K562 (cell line): ENCODE measurements at regions not wholly inside any gene's neighbourhood (a gene's known extent, or its start where the extent isn't known, plus 50 kb on each side); places are given as distances from the start of the nearest gene placed in this dataset.

ENCODE experiments used
- ATAC-seq: fragments of 200-7000 bp; cut with Tn5 transposase; 3 replicates; pipeline ENCODE4 v1.9.1; 2020; ENCODE audit warnings: moderate library complexity
- BruUV-seq: library from RNA; stranded (reverse); fragments of 400-500 nt; replicated peaks from 2 replicates; lab custom pipeline; 2021; lab: Mats Ljungman, UMichigan
- CTCF ChIA-PET: fragments of 300-600 bp; formaldehyde crosslinking; extraction: SDS; loops from one replicate; lab custom pipeline; 2021; ENCODE audit warnings: low intra/inter-chr PET ratio; lab: Yijun Ruan, JAX
- POLR2A ChIA-PET: fragments of 300-600, 350-650 bp; sonication (Branson Sonifier 250); formaldehyde crosslinking; extraction: SDS; loops from one replicate; lab custom pipeline; 2021; ENCODE audit warnings: antibody characterized with exemption, inconsistent platforms; lab: Yijun Ruan, JAX
- DNase-seq, 4 experiments: peaks; one replicate each; pipeline versions ENCODE4 v3.0.0 to v3.0.0-alpha.2; 2011 to 2018; ENCODE audit warnings: low spot score in 3 of 4, mixed read lengths in 3 of 4; ENCODE audit errors: extremely low read depth in 1 of 4
- FAIRE-seq: peaks from 2 replicates; lab custom pipeline; 2011; peaks lifted over from hg19 to GRCh38; lab: Jason Lieb, UNC
- H2AFZ ChIP-seq: 2 replicates; pipeline ENCODE4 v1.6.0; 2011; ENCODE audit warnings: low read depth, low read length, control low read depth, inconsistent platforms
- H3K27ac ChIP-seq: fragments of 200-600 bp; 3 replicates; pipeline ENCODE4 v1.8.0; 2011; ENCODE audit warnings: low read depth, mild to moderate bottlenecking, control low read depth, inconsistent platforms, low read length, moderate library complexity, mixed read lengths; ENCODE audit errors: extremely low read depth
- H3K27me3 ChIP-seq, 2 experiments: fragments of 300-600 bp in 1 of 2; 2 replicates in 1 of 2; 3 replicates in 1 of 2; pipeline versions ENCODE4 v1.6.0 to v1.8.0; 2011; ENCODE audit warnings: inconsistent platforms in 2 of 2, low read length in 2 of 2, mild to moderate bottlenecking in 1 of 2, mixed read lengths in 1 of 2, moderate library complexity in 1 of 2; ENCODE audit not compliant: control insufficient read depth in 2 of 2, insufficient read depth in 2 of 2
- H3K36me3 ChIP-seq: fragments of 300-600 bp; 3 replicates; pipeline ENCODE4 v1.8.0; 2011; ENCODE audit warnings: mild to moderate bottlenecking, low read length, inconsistent platforms; ENCODE audit not compliant: control insufficient read depth, insufficient read depth
- H3K4me1 ChIP-seq, 2 experiments: fragments of 200-600 bp in 1 of 2; replicated peaks in 1 of 2; 2 replicates in 1 of 2; 3 replicates in 1 of 2; pipeline versions ENCODE4 v1.5.1 to v1.8.0; 2011; ENCODE audit warnings: inconsistent platforms in 2 of 2, low read length in 2 of 2, mild to moderate bottlenecking in 1 of 2, mixed read lengths in 1 of 2, moderate library complexity in 1 of 2; ENCODE audit not compliant: control insufficient read depth in 2 of 2, insufficient read depth in 2 of 2
- H3K4me2 ChIP-seq: 2 replicates; pipeline ENCODE4 v1.6.1; 2011; ENCODE audit warnings: low read length, control low read depth, inconsistent platforms, mixed read lengths; ENCODE audit not compliant: insufficient read depth
- H3K4me3 ChIP-seq: fragments of 200-600 bp; sonication (generic), shearing (Covaris generic); 2 replicates; pipeline ENCODE4 v1.5.1; 2016; ENCODE audit warnings: control low read depth, inconsistent platforms
- H3K79me2 ChIP-seq: fragments of 200-600 bp; 3 replicates; pipeline ENCODE4 v1.8.0; 2011; ENCODE audit warnings: low read length, inconsistent platforms; ENCODE audit not compliant: control insufficient read depth, insufficient read depth
- H3K9ac ChIP-seq, 2 experiments: 2 replicates each; pipeline versions ENCODE4 v1.6.0 to v1.6.1; 2011; ENCODE audit warnings: low read depth in 2 of 2, low read length in 2 of 2, control low read depth in 1 of 2, inconsistent platforms in 1 of 2, mild to moderate bottlenecking in 1 of 2, mixed read lengths in 1 of 2; ENCODE audit not compliant: insufficient read depth in 1 of 2
- H3K9me1 ChIP-seq: one replicate; pipeline ENCODE4 v1.6.0; 2011; ENCODE audit warnings: inconsistent platforms, mild to moderate bottlenecking, low read length, moderate library complexity; ENCODE audit not compliant: control insufficient read depth, insufficient read depth
- H3K9me3 ChIP-seq: replicated peaks from 2 replicates; pipeline ENCODE4 v1.5.1; 2011; ENCODE audit warnings: low read depth, low read length, inconsistent platforms; ENCODE audit not compliant: control insufficient read depth, insufficient read depth
- H4K20me1 ChIP-seq: replicated peaks from 2 replicates; pipeline ENCODE4 v1.6.1; 2011; ENCODE audit warnings: low read length, inconsistent platforms, mixed read lengths; ENCODE audit not compliant: control insufficient read depth, insufficient read depth
- MCM5 ChIP-seq: fragments of 450-650 bp; IDR thresholded peaks from 2 replicates; pipeline ENCODE4 v1.6.1; 2016; ENCODE audit warnings: low read depth
- YBX1 ChIP-seq: fragments of 450-650 bp; IDR thresholded peaks from 2 replicates; pipeline ENCODE4 v1.7.1; 2016; ENCODE audit warnings: mild to moderate bottlenecking
- ZNF146 ChIP-seq: IDR thresholded peaks from one replicate; pipeline ENCODE4 v1.6.1; 2018; ENCODE audit warnings: missing compliant biosample characterization; ENCODE audit not compliant: unreplicated experiment
- ZNF282 ChIP-seq: sonication (generic); formaldehyde crosslinking; IDR thresholded peaks from 2 replicates; pipeline ENCODE4 v1.8.1; 2023; ENCODE audit warnings: missing genetic modification reagents
- ZNF766 ChIP-seq: fragments of 200-800 bp; sonication (Bioruptor generic); conservative IDR thresholded peaks from 2 replicates; pipeline ENCODE4 v1.6.1; 2016; ENCODE audit warnings: missing genetic modification characterization, missing compliant biosample characterization
- WGBS: fragments of 100-300 bp; shearing (Covaris generic); methylation state at CpG from one replicate; pipeline ENCODE4 v1.1.6; 2016; ENCODE audit warnings: low coverage, mixed read lengths; ENCODE audit not compliant: insufficient coverage; ENCODE audit errors: missing lambda C conversion rate; 5-methylcytosine and 5-hydroxymethylcytosine counted together
- in situ Hi-C: fragments of 300-500 bp; cut with MboI; formaldehyde crosslinking; loops from 4 replicates; pipeline ENCODE4 v1.15.0; 2018; ENCODE audit warnings: inconsistent platforms, mixed read lengths
- intact Hi-C: fragments of 100-400 bp; cut with micrococcal nuclease; formaldehyde crosslinking; loops from 2 replicates; pipeline ENCODE4 v1.14.2; 2022
- TF ChIP-seq, protein P1 (sequence below), 3 experiments: fragments of 200-800 bp in 1 of 3; sonication (Bioruptor generic) in 1 of 3; sonication (generic) in 1 of 3; formaldehyde crosslinking in 1 of 3; IDR thresholded peaks; 2 replicates each; pipeline versions ENCODE4 v1.6.1 to v1.8.0; 2016 to 2022; ENCODE audit warnings: mild to moderate bottlenecking in 2 of 3, missing compliant biosample characterization in 2 of 3, missing genetic modification characterization in 2 of 3, missing genetic modification reagents in 1 of 3

DNA sequence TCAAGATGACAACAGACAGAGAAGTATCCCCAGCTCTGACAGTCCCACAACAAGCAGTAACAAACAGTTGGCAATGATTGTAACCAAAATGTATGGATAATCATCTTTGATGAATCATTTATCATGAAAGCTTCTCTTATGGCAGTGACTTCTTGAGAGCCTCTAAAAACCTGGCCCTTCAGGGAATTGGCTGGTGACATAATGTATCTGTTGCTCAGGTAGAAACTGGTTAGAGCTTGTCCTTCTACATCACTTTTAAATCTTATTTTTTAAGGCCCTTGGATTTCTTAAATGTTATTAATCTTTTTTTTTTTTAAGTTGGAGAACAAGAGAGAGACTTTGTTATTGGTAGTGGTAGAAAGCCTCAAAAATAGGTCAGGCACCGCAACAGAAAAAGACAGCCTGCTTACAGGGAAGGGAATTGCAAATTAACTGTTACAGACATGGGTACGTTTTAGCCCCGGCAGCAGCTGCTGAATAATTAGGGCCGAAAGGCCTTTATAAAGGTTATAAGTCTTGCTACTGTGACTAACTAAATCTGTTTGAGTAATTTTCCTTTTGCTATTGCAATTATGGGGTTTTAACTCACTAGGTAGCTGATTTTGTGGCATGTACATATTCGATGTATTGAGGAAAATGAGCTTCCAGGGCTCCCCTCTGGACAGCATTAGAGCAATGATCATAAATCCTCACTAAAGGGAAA, 207.7 kb upstream of the LRRC4C start:
- no peaks in the 10 kb centered on the region for H4K20me1 ChIP-seq
- TF ChIP-seq MCM5 (no peak), ZNF766 (no peak), ZNF282 (no peak), YBX1 (no peak), ZNF146 (CRISPR knock-in tag) (no peak)
- TF ChIP-seq, protein P1, sequence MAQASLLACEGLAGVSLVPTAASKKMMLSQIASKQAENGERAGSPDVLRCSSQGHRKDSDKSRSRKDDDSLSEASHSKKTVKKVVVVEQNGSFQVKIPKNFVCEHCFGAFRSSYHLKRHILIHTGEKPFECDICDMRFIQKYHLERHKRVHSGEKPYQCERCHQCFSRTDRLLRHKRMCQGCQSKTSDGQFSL (CRISPR knock-in tag; IDR thresholded peaks at IDR 0.05) = no peak
- TF ChIP-seq, protein P1 (tag; IDR thresholded peaks at IDR 0.05) = no peak
- no peaks in the 10 kb centered on the region for H3K27me3 ChIP-seq
- CTCF ChIA-PET = no interaction called here
- H3K9me3 ChIP-seq = no peaks in the 10 kb centered on the region
- ATAC-seq (no peak), DNase-seq (no peak), FAIRE-seq (no peak)
- H3K79me2 ChIP-seq = no peaks in the 10 kb centered on the region
- no peaks in the 10 kb centered on the region for H3K36me3 ChIP-seq
- H3K9me1 ChIP-seq = no peaks in the 10 kb centered on the region
- no peak overlapping the region for H3K4me2 ChIP-seq
- BruUV-seq = no TSS peak
- intact Hi-C loops = no loop called here
- no peak overlapping the region for H2AFZ ChIP-seq
- no peak overlapping the region for H3K4me3 ChIP-seq
- in situ Hi-C loops = no loop called here
- WGBS = 1% methylated on average over 5 of the region's 5 CpGs
- no peak overlapping the region for H3K27ac ChIP-seq
- no peaks in the 10 kb centered on the region for H3K4me1 ChIP-seq
- H3K9ac ChIP-seq = no peak overlapping the region
- POLR2A ChIA-PET = no interaction called here
